Ovary (tissue), 7 donors: ENCODE measurements at regions not wholly inside any gene's neighbourhood (a gene's known extent, or its start where the extent isn't known, plus 50 kb on each side); places are given as distances from the start of the nearest gene placed in this dataset.

Experiments
- DNase-seq, 5 donors: peaks; one replicate each; pipeline ENCODE4 v3.0.0-alpha.2; 2019 to 2020
- H3K27ac ChIP-seq, 2 donors: fragments of 200-600 bp; one replicate each; pipeline versions ENCODE4 v1.5.1 to v1.8.0; 2019 to 2022
- H3K27me3 ChIP-seq: fragments of 200-600 bp; one replicate; pipeline ENCODE4 v1.8.0; 2022
- H3K36me3 ChIP-seq: fragments of 200-600 bp; sonication (generic); one replicate; pipeline ENCODE4 v1.5.1; 2019
- H3K4me1 ChIP-seq: one replicate; pipeline ENCODE4 v1.8.1; 2013; ENCODE audit warnings: mild to moderate bottlenecking, moderate library complexity; ENCODE audit not compliant: insufficient read depth
- H3K4me3 ChIP-seq: fragments of 200-600 bp; sonication (generic); one replicate; pipeline ENCODE4 v1.5.1; 2017
- H3K9me3 ChIP-seq, 2 donors: fragments of 200-600 bp in 1 of 2; sonication (generic) in 1 of 2; one replicate each; pipeline versions ENCODE4 v1.5.1 to v1.8.1; 2013 to 2019; ENCODE audit warnings: mild to moderate bottlenecking in 1 of 2, moderate library complexity in 1 of 2
- EP300 ChIP-seq: sonication (generic); formaldehyde crosslinking; IDR thresholded peaks from one replicate; pipeline ENCODE4 v1.6.1; 2017; ENCODE audit warnings: antibody characterized with exemption
- POLR2A ChIP-seq: fragments of 450-650 bp; IDR thresholded peaks from one replicate; pipeline ENCODE4 v1.6.1; 2017; ENCODE audit warnings: antibody characterized with exemption, mild to moderate bottlenecking, moderate library complexity
- WGBS, 3 donors: extraction: QIAGEN DNeasy Blood & Tissue Kit in 1 of 3; methylation state at CpG; one replicate each; pipeline versions ENCODE4 v1.1.5 to v1.1.7; 2013 to 2017; 5-methylcytosine and 5-hydroxymethylcytosine counted together
- intact Hi-C, 4 donors: fragments of 100-400 bp; cut with DNase I; formaldehyde crosslinking; loops; one replicate each; pipeline versions ENCODE4 v1.11.0 to v1.15.1; 2022 to 2023
- TF ChIP-seq, protein P1 (sequence below), 3 donors: fragments of 450-650 bp in 2 of 3; fragments of 200-600 bp in 1 of 3; IDR thresholded peaks; one replicate each; pipeline versions ENCODE4 v1.5.1 to v1.8.0; 2016 to 2022; ENCODE audit warnings: antibody characterized with exemption in 3 of 3, mild to moderate bottlenecking in 1 of 3
- donor health status: DM: no; HTN: no; CAD: no; lungs with moderate emphysema.
- donor health status: DM: no; HTN: no; CAD: no.
- donor health status: Bipolar disorder and iron deficiency.
- donor health status: DM: no; HTN: no; CAD: no.
- donor health status: DM: yes; HTN: yes; CAD: no.

DNA sequence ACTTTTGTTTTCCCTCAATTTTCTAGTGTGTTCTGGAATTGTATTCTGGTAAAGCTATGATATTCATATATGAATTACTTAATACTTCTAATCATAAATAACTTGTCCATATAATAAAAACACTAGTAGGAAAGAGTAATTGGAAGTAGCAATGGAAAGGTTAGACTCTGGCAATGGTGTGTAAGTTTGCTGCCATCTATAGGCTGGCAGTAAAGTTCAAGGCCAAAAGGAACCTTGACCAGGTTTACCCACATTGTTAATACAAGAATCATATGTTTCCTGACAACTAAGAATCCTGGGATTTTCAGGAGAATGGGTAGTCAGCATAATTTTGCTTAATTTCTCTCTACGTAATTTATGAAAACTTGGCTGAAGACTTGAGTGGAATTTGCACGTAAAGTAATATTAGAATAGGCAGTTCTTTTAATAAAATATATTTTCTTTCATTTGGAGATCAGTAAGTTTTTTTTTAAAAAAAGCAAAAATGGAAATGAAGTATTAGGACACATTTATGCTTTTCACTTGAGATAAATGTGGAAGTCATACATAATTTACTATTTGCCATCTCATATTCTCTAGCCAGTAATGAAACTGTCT, 926.7 kb downstream of the GALC start:
- Histone ChIP-seq H3K9me3 (no peaks in the 10 kb centered on the region), H3K4me3 (no peak overlapping the region), H3K27me3 (no peaks in the 10 kb centered on the region), H3K4me1 (no peaks in the 10 kb centered on the region), H3K36me3 (no peaks in the 10 kb centered on the region), H3K27ac (no peak overlapping the region)
- 84 to 88% (median 88%) methylated on average over 2 of the region's 2 CpGs for WGBS, 3 donors
- intact Hi-C loops, result no loop called here
- DNase-seq, result no peak
- TF ChIP-seq POLR2A, result no peak
- TF ChIP-seq EP300, result no peak
- TF ChIP-seq, protein P1, sequence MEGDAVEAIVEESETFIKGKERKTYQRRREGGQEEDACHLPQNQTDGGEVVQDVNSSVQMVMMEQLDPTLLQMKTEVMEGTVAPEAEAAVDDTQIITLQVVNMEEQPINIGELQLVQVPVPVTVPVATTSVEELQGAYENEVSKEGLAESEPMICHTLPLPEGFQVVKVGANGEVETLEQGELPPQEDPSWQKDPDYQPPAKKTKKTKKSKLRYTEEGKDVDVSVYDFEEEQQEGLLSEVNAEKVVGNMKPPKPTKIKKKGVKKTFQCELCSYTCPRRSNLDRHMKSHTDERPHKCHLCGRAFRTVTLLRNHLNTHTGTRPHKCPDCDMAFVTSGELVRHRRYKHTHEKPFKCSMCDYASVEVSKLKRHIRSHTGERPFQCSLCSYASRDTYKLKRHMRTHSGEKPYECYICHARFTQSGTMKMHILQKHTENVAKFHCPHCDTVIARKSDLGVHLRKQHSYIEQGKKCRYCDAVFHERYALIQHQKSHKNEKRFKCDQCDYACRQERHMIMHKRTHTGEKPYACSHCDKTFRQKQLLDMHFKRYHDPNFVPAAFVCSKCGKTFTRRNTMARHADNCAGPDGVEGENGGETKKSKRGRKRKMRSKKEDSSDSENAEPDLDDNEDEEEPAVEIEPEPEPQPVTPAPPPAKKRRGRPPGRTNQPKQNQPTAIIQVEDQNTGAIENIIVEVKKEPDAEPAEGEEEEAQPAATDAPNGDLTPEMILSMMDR (IDR thresholded peaks at IDR 0.05), result no peak

DNA sequence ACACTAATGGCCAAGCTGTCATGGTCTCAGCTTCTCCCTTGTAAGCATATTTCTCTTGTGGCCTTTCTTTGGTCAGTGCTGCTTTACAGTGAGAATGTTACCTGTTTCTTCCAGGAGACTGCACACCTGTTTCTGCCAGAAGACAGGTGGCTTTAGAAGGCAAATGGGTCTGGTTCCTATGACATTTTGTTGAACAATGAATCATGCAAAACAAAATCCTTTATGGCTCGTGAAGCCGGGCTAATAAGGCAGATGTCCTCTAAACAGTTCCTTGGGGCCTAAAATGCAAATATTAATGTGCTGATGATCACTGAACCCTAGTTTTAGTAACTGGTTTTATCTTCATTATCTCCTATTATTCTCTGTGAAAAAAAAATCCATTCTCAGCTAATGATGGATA, 927.6 kb downstream of the GALC start:
- 86 to 94% (median 87%) methylated on average over 2 of the region's 2 CpGs for WGBS, 3 donors

DNA sequence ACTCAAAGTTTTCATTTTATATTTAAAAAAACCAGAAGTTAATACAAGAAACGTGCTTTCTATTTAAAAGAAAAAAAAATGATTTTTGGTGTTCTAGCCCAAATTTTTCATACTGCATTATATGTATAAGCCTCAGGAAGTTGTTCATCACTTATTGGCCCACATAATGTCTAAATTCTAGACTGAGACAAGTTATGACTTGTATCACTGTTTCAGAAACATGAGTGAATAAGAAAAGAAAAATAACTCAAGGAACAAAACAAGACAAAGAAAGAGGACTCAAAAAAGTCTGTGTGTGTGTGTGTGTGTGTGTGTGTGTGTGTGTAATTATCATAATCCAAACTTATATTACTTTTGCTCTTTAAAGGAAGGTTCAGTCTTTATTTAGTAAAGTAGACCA, 929.8 kb downstream of the GALC start:
- no peaks in the 10 kb centered on the region for H3K4me1 ChIP-seq
- intact Hi-C loops, result no loop called here
- H3K9me3 ChIP-seq, result no peaks in the 10 kb centered on the region
- no peak overlapping the region for H3K4me3 ChIP-seq
- H3K36me3 ChIP-seq, result no peaks in the 10 kb centered on the region
- H3K27ac ChIP-seq, result no peak overlapping the region
- WGBS, 3 donors, result 67 to 80% (median 74%) methylated on average over 1 of the region's 1 CpG
- no peak for DNase-seq
- TF ChIP-seq, protein P1 (IDR thresholded peaks at IDR 0.05), result no peak
- TF ChIP-seq EP300, result no peak
- no peak for TF ChIP-seq POLR2A
- no peaks in the 10 kb centered on the region for H3K27me3 ChIP-seq

More for the DNA sequence above, 927.6 kb downstream of the GALC start:
- intact Hi-C loops, result no loop called here
- H3K27me3 ChIP-seq, result no peaks in the 10 kb centered on the region
- no peak overlapping the region for H3K27ac ChIP-seq
- no peaks in the 10 kb centered on the region for H3K9me3 ChIP-seq
- no peak overlapping the region for H3K4me3 ChIP-seq
- no peak for DNase-seq
- TF ChIP-seq POLR2A (no peak), EP300 (no peak)
- TF ChIP-seq, protein P1 (IDR thresholded peaks at IDR 0.05), result no peak
- H3K4me1 ChIP-seq, result no peaks in the 10 kb centered on the region
- H3K36me3 ChIP-seq, result no peaks in the 10 kb centered on the region

DNA sequence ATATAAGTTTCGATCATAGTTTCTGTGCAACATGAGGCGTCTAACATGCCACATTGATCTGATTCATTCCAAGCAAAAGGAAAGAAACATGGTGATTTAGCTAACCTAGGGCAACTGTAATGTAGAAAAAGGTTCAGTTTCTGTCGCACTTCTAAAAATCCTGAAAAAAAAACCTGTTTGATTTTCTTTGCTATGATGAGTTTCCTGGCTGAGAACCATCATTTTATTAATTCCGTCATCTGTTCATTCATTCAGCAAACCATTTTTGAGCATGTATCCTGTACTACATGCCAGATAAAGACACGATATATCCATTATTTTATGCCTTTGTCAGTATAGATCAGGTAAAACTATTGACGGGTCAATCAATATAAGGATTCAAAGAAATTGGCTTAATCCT, 932.6 kb downstream of the GALC start:
- no peaks in the 10 kb centered on the region for H3K27me3 ChIP-seq

More for the DNA sequence above, 932.6 kb downstream of the GALC start:
- no peak for DNase-seq
- H3K4me3 ChIP-seq, result no peak overlapping the region
- no peaks in the 10 kb centered on the region for H3K4me1 ChIP-seq
- TF ChIP-seq, protein P1 (IDR thresholded peaks at IDR 0.05), result no peak
- no peak for TF ChIP-seq EP300
- TF ChIP-seq POLR2A, result no peak
- H3K9me3 ChIP-seq, result no peaks in the 10 kb centered on the region
- WGBS, 3 donors, result 93 to 95% (median 94%) methylated on average over 6 of the region's 6 CpGs
- H3K27ac ChIP-seq, result no peak overlapping the region
- intact Hi-C loops, result no loop called here
- H3K36me3 ChIP-seq, result no peaks in the 10 kb centered on the region
